Astrocyte of the hippocampus (primary cell): ENCODE measurements at regions not wholly inside any gene's neighbourhood (a gene's known extent, or its start where the extent isn't known, plus 50 kb on each side); places are given as distances from the start of the nearest gene placed in this dataset.

Source experiments
- DNase-seq: peaks from one replicate; pipeline ENCODE4 v3.0.0; 2011; ENCODE audit warnings: low read depth, low spot score

DNA sequence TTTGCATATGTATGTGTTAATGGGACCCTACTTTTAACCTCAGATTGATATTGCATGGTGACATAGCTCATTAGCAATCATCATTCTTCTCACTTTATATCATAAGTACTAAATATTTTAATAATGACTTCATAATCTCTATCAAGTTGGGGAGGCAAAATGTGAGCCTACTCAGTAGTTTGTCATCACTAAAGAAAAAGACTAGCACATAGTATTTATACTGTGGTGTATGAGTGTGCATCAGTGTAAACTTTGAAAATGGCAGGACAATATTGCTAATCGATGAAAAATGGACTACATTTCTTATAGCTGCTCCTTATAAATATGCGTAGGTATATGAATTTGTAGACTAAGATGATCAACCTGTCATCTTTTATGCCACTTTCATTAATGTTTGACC lies 624.5 kb upstream of the ROBO2 start:
- DNase-seq = no peak

GRCh38 chr3:76429581-76430177 lies 610.2 kb upstream of the ROBO2 start:
- DNase-seq = no peak

DNA sequence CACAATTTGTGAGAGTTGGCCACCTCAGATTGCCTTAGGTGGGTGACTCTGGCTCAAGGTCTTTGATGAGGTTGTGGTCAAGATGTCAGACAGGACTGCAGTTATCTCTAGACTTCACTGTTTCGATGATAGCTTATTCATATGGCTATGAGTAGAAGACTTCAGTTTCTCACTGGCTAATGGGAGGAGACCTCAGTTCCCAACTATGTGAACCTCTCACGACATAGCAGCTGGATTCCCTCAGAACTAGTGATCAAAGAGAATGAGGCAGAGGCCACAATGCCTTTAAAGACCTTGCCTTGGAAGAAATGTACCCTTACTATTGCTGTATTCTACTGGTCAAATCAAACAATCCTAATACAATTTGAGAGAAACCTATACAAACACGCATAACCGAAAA lies 607.5 kb upstream of the ROBO2 start:
- DNase-seq = no peak

- DNase-seq = no peak
Observed at GRCh38 chr3:76436894-76437293, 603.0 kb upstream of the ROBO2 start.

GRCh38 chr3:76438971-76439370 lies 600.9 kb upstream of the ROBO2 start:
- DNase-seq = peak; percentile 40

- no peak for DNase-seq
Observed at GRCh38 chr3:76442374-76442915, 597.5 kb upstream of the ROBO2 start.

- DNase-seq = no peak
Observed at GRCh38 chr3:76456322-76456721, 583.6 kb upstream of the ROBO2 start.

GRCh38 chr3:76463501-76463900 lies 576.4 kb upstream of the ROBO2 start:
- DNase-seq = no peak

- peak; percentile 68 for DNase-seq
Observed at GRCh38 chr3:76470285-76470684, 569.6 kb upstream of the ROBO2 start.

DNA sequence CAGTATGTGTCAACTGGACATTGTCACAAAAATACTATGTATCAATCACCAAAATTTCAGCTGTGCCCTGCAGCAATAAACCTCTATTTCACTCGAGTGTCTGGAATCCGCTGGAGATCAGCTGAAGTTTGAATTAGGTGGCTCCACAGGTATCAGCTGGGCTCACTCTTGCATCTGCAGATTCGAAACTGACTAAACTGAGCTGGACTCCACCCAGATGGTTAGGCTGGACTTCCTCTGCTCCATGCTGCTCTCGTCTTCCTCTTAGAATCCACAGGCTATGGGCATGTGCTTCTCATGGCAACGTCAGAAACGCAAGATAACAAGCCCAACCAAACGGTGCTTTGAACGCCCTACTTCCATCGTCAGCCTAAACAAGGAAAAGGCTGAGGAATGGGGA lies 565.3 kb upstream of the ROBO2 start:
- no peak for DNase-seq

- no peak for DNase-seq
Observed at GRCh38 chr3:76479161-76479650, 560.7 kb upstream of the ROBO2 start.

- no peak for DNase-seq
Observed at GRCh38 chr3:76482510-76482909, 557.4 kb upstream of the ROBO2 start.

GRCh38 chr3:76487446-76487845 lies 552.5 kb upstream of the ROBO2 start:
- no peak for DNase-seq

- no peak for DNase-seq
Observed at GRCh38 chr3:76490064-76490463, 549.8 kb upstream of the ROBO2 start.

- DNase-seq = no peak
Observed at GRCh38 chr3:76495216-76495615, 544.7 kb upstream of the ROBO2 start.

DNA sequence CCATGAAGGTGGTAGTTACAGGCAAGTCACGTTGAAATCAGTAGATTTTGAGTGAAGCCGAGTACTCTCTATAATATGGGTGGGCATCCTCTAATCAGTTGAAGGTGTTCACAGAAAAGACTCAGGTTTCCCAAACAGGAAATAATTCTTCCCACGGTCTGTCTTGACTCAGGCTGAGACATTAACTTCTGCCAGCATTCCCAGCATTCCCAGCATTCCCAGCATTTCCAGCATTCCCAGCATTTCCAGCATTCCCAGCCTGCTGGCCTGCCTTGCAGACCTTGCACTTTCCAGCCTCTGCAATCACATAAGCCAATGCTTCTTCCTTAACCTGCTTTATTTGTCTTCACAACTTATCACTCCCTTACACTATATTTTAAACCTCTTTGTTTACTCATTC lies 542.3 kb upstream of the ROBO2 start:
- DNase-seq = peak; percentile 30

GRCh38 chr3:76500746-76501275 lies 539.1 kb upstream of the ROBO2 start:
- DNase-seq = no peak

GRCh38 chr3:76501315-76501714 lies 538.6 kb upstream of the ROBO2 start:
- DNase-seq = no peak

GRCh38 chr3:76502076-76502475 lies 537.8 kb upstream of the ROBO2 start:
- no peak for DNase-seq

DNA sequence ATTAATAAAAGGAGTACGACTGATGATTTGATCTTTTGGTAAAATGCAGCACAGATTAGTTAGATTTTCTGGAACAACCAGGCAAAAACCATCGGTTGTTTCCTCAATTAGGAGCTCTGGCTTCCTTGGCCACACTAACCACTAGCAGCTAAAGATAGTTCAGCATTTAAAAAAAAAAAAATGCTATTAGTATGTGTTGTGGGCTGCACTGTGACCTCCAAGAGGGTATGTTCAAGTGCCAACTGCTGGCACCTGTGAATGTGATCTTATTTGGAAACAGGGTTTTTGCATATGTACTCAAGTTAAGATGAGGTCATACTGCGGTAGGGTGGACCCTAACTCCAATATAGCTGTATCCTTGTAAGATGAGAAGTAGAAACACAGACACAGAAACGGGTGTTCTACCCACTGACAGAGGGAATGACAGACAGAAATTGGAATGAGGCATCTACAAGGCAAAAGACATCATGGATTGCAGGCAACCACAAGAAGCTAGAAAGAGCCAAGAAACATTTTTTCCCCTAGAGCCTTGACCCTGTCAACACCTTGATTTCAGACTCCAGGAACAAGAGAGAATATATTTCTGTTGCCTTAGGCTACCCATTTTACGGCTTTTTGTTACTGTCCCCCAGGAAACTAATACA lies 534.6 kb upstream of the ROBO2 start:
- peak; percentile 11 for DNase-seq

GRCh38 chr3:76509179-76509830 lies 530.6 kb upstream of the ROBO2 start:
- no peak for DNase-seq

GRCh38 chr3:76514836-76515235 lies 525.1 kb upstream of the ROBO2 start:
- DNase-seq = no peak

DNA sequence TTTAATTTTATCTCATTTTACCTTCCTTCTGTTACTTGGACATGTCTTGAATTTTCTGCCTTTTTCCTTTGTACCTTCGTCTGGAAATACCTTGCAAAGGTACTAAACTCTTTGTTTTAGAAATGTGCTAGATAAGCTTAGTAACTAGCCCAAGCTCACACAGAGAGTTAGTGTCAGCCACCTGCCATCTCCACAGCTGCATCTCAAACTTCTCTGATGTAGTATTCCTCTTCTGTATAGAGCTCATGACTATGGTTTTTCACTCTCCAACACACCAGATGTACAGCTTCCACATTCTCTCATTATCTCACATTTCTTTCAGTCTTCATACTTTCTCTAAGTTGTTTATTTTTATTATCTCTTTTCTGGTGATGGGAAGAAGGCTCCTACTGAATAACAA lies 516.6 kb upstream of the ROBO2 start:
- DNase-seq = no peak
